GM12878 (cell line): ENCODE measurements at regions not wholly inside any gene's neighbourhood (a gene's known extent, or its start where the extent isn't known, plus 50 kb on each side); places are given as distances from the start of the nearest gene placed in this dataset.

ENCODE experiments used
- ATAC-seq: fragments of 200-7000 bp; cut with Tn5 transposase; 3 replicates; pipeline ENCODE4 v1.9.1; 2020; ENCODE audit warnings: mild to moderate bottlenecking, moderate library complexity
- BruUV-seq: library from RNA; stranded (reverse); fragments of 400-500 nt; replicated peaks from 2 replicates; lab custom pipeline; 2021; lab: Mats Ljungman, UMichigan
- CTCF ChIA-PET: fragments of 300-600 bp; sonication (Branson Sonifier 250); formaldehyde crosslinking; extraction: SDS; loops from one replicate; lab custom pipeline; 2021; ENCODE audit warnings: inconsistent platforms; lab: Yijun Ruan, JAX
- POLR2A ChIA-PET: fragments of 350-600 bp; formaldehyde crosslinking; extraction: SDS; loops from one replicate; lab custom pipeline; 2021; ENCODE audit warnings: inconsistent platforms; lab: Charles Lee
- RAD21 ChIA-PET: fragments of 300-600 bp; sonication (Branson Sonifier 250); formaldehyde crosslinking; loops from one replicate; lab custom pipeline; 2023; ENCODE audit warnings: antibody characterized with exemption; ENCODE audit not compliant: unreplicated experiment; lab: Charles Lee
- SMC1A ChIA-PET: fragments of 300-600 bp; sonication (Branson Sonifier 250); formaldehyde crosslinking; loops from one replicate; lab custom pipeline; 2023; ENCODE audit not compliant: unreplicated experiment, uncharacterized antibody; lab: Charles Lee
- DNase-seq: peaks from one replicate; pipeline ENCODE4 v3.0.0-alpha.2; 2011; ENCODE audit warnings: low read depth, low spot score
- FAIRE-seq: peaks from 3 replicates; lab custom pipeline; 2011; peaks lifted over from hg19 to GRCh38; lab: Jason Lieb, UNC
- H2AFZ ChIP-seq: 2 replicates; pipeline ENCODE4 v1.6.0; 2011; ENCODE audit warnings: low read depth, low read length, control low read depth; ENCODE audit not compliant: control insufficient read depth
- H3K27ac ChIP-seq: 2 replicates; pipeline ENCODE4 v1.5.1; 2011; ENCODE audit warnings: control low read depth; ENCODE audit not compliant: control insufficient read depth, insufficient read depth
- H3K27me3 ChIP-seq, 2 experiments: replicated peaks in 1 of 2; 2 replicates each; pipeline versions ENCODE4 v1.6.0 to v1.6.1; 2011; ENCODE audit warnings: low read length in 1 of 2; ENCODE audit not compliant: control insufficient read depth in 2 of 2, insufficient read depth in 2 of 2
- H3K36me3 ChIP-seq, 2 experiments: 2 replicates each; pipeline ENCODE4 v1.5.1; 2011; ENCODE audit warnings: low read length in 1 of 2; ENCODE audit not compliant: control insufficient read depth in 2 of 2, insufficient read depth in 2 of 2
- H3K4me1 ChIP-seq: 2 replicates; pipeline ENCODE4 v1.6.1; 2011; ENCODE audit warnings: mild to moderate bottlenecking, low read length, moderate library complexity, mixed read lengths; ENCODE audit not compliant: control insufficient read depth, insufficient read depth
- H3K4me2 ChIP-seq: 2 replicates; pipeline ENCODE4 v1.6.0; 2011; ENCODE audit warnings: control low read depth; ENCODE audit not compliant: control insufficient read depth, insufficient read depth
- H3K4me3 ChIP-seq: fragments of 200-600 bp; sonication (generic); 2 replicates; pipeline ENCODE4 v1.5.1; 2016
- H3K79me2 ChIP-seq: 2 replicates; pipeline ENCODE4 v1.6.0; 2011; ENCODE audit warnings: low read length; ENCODE audit not compliant: control insufficient read depth, insufficient read depth
- H3K9ac ChIP-seq: 2 replicates; pipeline ENCODE4 v1.8.0; 2011; ENCODE audit warnings: low read length, control low read depth, mixed read lengths; ENCODE audit not compliant: control insufficient read depth, insufficient read depth
- H3K9me3 ChIP-seq: replicated peaks from 3 replicates; pipeline ENCODE4 v1.5.1; 2011; ENCODE audit warnings: mild to moderate bottlenecking, low read length; ENCODE audit not compliant: control insufficient read depth, insufficient read depth
- H4K20me1 ChIP-seq: 2 replicates; pipeline ENCODE4 v1.6.0; 2011; ENCODE audit not compliant: control insufficient read depth, insufficient read depth
- ATF7 ChIP-seq: fragments of 450-650 bp; IDR thresholded peaks from 2 replicates; pipeline ENCODE4 v1.6.1; 2016; ENCODE audit warnings: low read depth, mild to moderate bottlenecking
- CHD2 ChIP-seq: IDR thresholded peaks from 2 replicates; pipeline ENCODE4 v1.6.1; 2011; ENCODE audit warnings: low read depth, low read length, improper control_type of control experiment, borderline replicate concordance
- ELK1 ChIP-seq: IDR thresholded peaks from 2 replicates; pipeline ENCODE4 v1.6.1; 2012; ENCODE audit warnings: low read depth, low read length, improper control_type of control experiment
- IRF4 ChIP-seq: IDR thresholded peaks from 2 replicates; pipeline ENCODE4 v1.6.1; 2011; ENCODE audit warnings: low read depth, low read length
- JUND ChIP-seq: IDR thresholded peaks from 2 replicates; pipeline ENCODE4 v1.6.1; 2012; ENCODE audit warnings: low read depth, mild to moderate bottlenecking, low read length, improper control_type of control experiment, moderate library complexity
- KDM1A ChIP-seq: fragments of 200-600 bp; sonication (generic); IDR thresholded peaks from 2 replicates; pipeline ENCODE4 v1.6.1; 2016; ENCODE audit warnings: borderline replicate concordance
- MLLT1 ChIP-seq: fragments of 450-650 bp; IDR thresholded peaks from 2 replicates; pipeline ENCODE4 v1.6.1; 2016; ENCODE audit warnings: mild to moderate bottlenecking
- MTA3 ChIP-seq: IDR thresholded peaks from 2 replicates; pipeline ENCODE4 v1.6.1; 2012; ENCODE audit warnings: low read length, inconsistent platforms, borderline replicate concordance
- NFIC ChIP-seq: IDR thresholded peaks from 2 replicates; pipeline ENCODE4 v1.6.1; 2012; ENCODE audit warnings: low read depth, mild to moderate bottlenecking, inconsistent platforms, low read length, moderate library complexity
- PAX8 ChIP-seq: fragments of 450-650 bp; IDR thresholded peaks from 2 replicates; pipeline ENCODE4 v1.6.1; 2017; ENCODE audit warnings: mild to moderate bottlenecking, moderate library complexity
- PKNOX1 ChIP-seq: fragments of 450-650 bp; IDR thresholded peaks from 2 replicates; pipeline ENCODE4 v1.6.1; 2016; ENCODE audit warnings: mild to moderate bottlenecking
- POU2F2 ChIP-seq: IDR thresholded peaks from 3 replicates; pipeline ENCODE4 v1.6.1; 2011; ENCODE audit warnings: low read depth, mild to moderate bottlenecking, low read length, borderline replicate concordance
- PRDM15 ChIP-seq: fragments of 450-650 bp; formaldehyde crosslinking; IDR thresholded peaks from 2 replicates; pipeline ENCODE4 v1.4.0; 2020; ENCODE audit warnings: mild to moderate bottlenecking, moderate library complexity
- SIX5 ChIP-seq: IDR thresholded peaks from 2 replicates; pipeline ENCODE4 v1.6.1; 2011; ENCODE audit warnings: mild to moderate bottlenecking, low read depth, low read length, moderate library complexity; ENCODE audit not compliant: severe bottlenecking
- WGBS: methylation state at CpG from one replicate; pipeline ENCODE4 v1.1.6; 2016; ENCODE audit warnings: low lambda C conversion rate; ENCODE audit not compliant: insufficient replicate concordance, insufficient coverage; ENCODE audit errors: missing lambda C conversion rate; 5-methylcytosine and 5-hydroxymethylcytosine counted together
- in situ Hi-C: fragments of 300-500 bp; cut with MboI; formaldehyde crosslinking; loops from 9 replicates; pipeline ENCODE4 v1.14.3; 2018; ENCODE audit warnings: mixed read lengths
- intact Hi-C: fragments of 100-400 bp; cut with micrococcal nuclease; formaldehyde crosslinking; loops from one replicate; pipeline ENCODE4 v1.14.2; 2022; ENCODE audit not compliant: unreplicated experiment

GRCh38 chr16:35747658-35748455 is 2288.4 kb downstream of the TP53TG3F start (continued):
- TF ChIP-seq MLLT1 = no peak
- TF ChIP-seq ATF7 = no peak
- TF ChIP-seq PRDM15 (CRISPR knock-in tag) = no peak
- TF ChIP-seq JUND = no peak
- no peak for TF ChIP-seq POU2F2
- no peak for TF ChIP-seq SIX5

GRCh38 chr16:35748621-35749252 is 2289.3 kb downstream of the TP53TG3F start:
- BruUV-seq = no TSS peak
- no peak for DNase-seq
- no peak for FAIRE-seq
- Histone ChIP-seq H3K27me3 (no peaks in the 10 kb centered on the region), H3K27ac (no peak overlapping the region), H4K20me1 (no peaks in the 10 kb centered on the region), H3K9ac (no peak overlapping the region), H3K79me2 (no peaks in the 10 kb centered on the region), H3K9me3 (no peaks in the 10 kb centered on the region; the same call in 2 of the 3 replicates), H3K4me3 (no peak overlapping the region), H3K4me2 (no peak overlapping the region), H3K4me1 (no peaks in the 10 kb centered on the region), H2AFZ (no peak overlapping the region), H3K36me3 (no peaks in the 10 kb centered on the region)
- no peak for ATAC-seq
- POLR2A ChIA-PET = no interaction called here
- WGBS = 72% methylated on average over 23 of the region's 24 CpGs
- RAD21 ChIA-PET = no interaction called here
- SMC1A ChIA-PET = no interaction called here
- CTCF ChIA-PET = no interaction called here
- intact Hi-C loops (no loop called here), in situ Hi-C loops (no loop called here)
- TF ChIP-seq CHD2 (no peak), MTA3 (no peak), PKNOX1 (no peak), POU2F2 (no peak), ATF7 (no peak), ELK1 (no peak), IRF4 (no peak), NFIC (no peak), KDM1A (no peak), PAX8 (no peak)
